ENCODE measurements at regions not wholly inside any gene's neighbourhood (a gene's known extent, or its start where the extent isn't known, plus 50 kb on each side); places are given as distances from the start of the nearest gene placed in this dataset.

GRCh38 chr15:56802161-56802560, 68.9 kb upstream of the ZNF280D start:
- TF ChIP-seq EZH2 (IDR thresholded peaks at IDR 0.05; ENCODE audit: low read depth, low read length, severe bottlenecking) (no peak), CTCF (IDR thresholded peaks at IDR 0.05; ENCODE audit: control extremely low read depth in 1 of 3, insufficient read depth in 1 of 3, low read depth in 1 of 3, low read length in 3 of 3) (no peak), BRCA1 (IDR thresholded peaks at IDR 0.05; ENCODE audit: low read depth, low read length) (no peak), ATF2 (IDR thresholded peaks at IDR 0.05; ENCODE audit: low read length) (no peak), EP300 (IDR thresholded peaks at IDR 0.05; ENCODE audit: borderline replicate concordance in 1 of 2, low read depth in 2 of 2, low read length in 2 of 2) (no peak)
